GM12873 (cell line): ENCODE measurements at regions not wholly inside any gene's neighbourhood (a gene's known extent, or its start where the extent isn't known, plus 50 kb on each side); places are given as distances from the start of the nearest gene placed in this dataset.

Source experiments
- CTCF ChIP-seq: IDR thresholded peaks from 2 replicates; pipeline ENCODE4 v1.5.1; 2012; ENCODE audit warnings: low read depth, mild to moderate bottlenecking, moderate library complexity, low read length, control low read depth; ENCODE audit not compliant: insufficient read depth; ENCODE audit errors: missing control alignments

- TF ChIP-seq CTCF, result no peak
Measured at GRCh38 chr4:134665429-134665828, 463.8 kb upstream of the PABPC4L start.

- TF ChIP-seq CTCF, result no peak
Measured at GRCh38 chr4:134663742-134664141, 462.2 kb upstream of the PABPC4L start.

GRCh38 chr4:134650461-134650860 lies 448.9 kb upstream of the PABPC4L start:
- TF ChIP-seq CTCF, result no peak

- no peak for TF ChIP-seq CTCF
Measured at GRCh38 chr4:134645778-134646177, 444.2 kb upstream of the PABPC4L start.

GRCh38 chr4:134636338-134637051 lies 434.9 kb upstream of the PABPC4L start:
- TF ChIP-seq CTCF, result no peak

- no peak for TF ChIP-seq CTCF
Measured at GRCh38 chr4:134634301-134634700, 432.7 kb upstream of the PABPC4L start.

- no peak for TF ChIP-seq CTCF
Measured at GRCh38 chr4:134632056-134632455, 430.5 kb upstream of the PABPC4L start.
